ENCODE measurements at regions not wholly inside any gene's neighbourhood (a gene's known extent, or its start where the extent isn't known, plus 50 kb on each side); places are given as distances from the start of the nearest gene placed in this dataset.

DNA sequence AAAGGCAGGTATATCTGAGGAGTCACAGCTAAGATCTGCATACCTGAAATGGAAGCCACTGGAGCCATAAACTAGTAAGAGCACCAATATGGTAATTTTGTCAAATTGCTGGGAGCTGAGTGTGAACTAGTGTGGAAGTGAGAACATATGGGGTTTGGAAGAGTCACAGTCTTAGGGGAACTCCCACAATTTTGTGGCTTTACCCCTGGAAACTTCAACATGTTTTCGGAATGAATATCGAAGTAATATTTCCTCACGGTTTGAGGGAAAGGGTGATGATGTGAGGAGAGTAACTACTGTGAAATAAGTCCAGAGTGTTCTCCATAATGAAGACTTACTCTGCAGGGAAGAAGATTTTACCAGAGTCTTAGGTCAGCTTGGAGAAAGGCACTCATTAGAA lies 565.9 kb downstream of the RIT2 start:
- no peak for TF ChIP-seq EZH2 (IDR thresholded peaks at IDR 0.05; ENCODE audit: low read length)
- TF ChIP-seq, protein P1, sequence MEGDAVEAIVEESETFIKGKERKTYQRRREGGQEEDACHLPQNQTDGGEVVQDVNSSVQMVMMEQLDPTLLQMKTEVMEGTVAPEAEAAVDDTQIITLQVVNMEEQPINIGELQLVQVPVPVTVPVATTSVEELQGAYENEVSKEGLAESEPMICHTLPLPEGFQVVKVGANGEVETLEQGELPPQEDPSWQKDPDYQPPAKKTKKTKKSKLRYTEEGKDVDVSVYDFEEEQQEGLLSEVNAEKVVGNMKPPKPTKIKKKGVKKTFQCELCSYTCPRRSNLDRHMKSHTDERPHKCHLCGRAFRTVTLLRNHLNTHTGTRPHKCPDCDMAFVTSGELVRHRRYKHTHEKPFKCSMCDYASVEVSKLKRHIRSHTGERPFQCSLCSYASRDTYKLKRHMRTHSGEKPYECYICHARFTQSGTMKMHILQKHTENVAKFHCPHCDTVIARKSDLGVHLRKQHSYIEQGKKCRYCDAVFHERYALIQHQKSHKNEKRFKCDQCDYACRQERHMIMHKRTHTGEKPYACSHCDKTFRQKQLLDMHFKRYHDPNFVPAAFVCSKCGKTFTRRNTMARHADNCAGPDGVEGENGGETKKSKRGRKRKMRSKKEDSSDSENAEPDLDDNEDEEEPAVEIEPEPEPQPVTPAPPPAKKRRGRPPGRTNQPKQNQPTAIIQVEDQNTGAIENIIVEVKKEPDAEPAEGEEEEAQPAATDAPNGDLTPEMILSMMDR (optimal IDR thresholded peaks at IDR 0.05 in 1 of 3, IDR thresholded peaks at IDR 0.05 in 1 of 3, conservative IDR thresholded peaks at IDR 0.05 in 1 of 3; ENCODE audit: extremely low read depth in 1 of 3, insufficient read depth in 2 of 3, low read length in 3 of 3) = no peak
